Mammary epithelial cell (primary cell): ENCODE measurements at regions not wholly inside any gene's neighbourhood (a gene's known extent, or its start where the extent isn't known, plus 50 kb on each side); places are given as distances from the start of the nearest gene placed in this dataset.

Source experiments
- EZH2 ChIP-seq: IDR thresholded peaks from 2 replicates; pipeline ENCODE4 v1.6.1; 2012; ENCODE audit warnings: low read length, inconsistent platforms, borderline replicate concordance
- TF ChIP-seq, protein P1 (sequence below), 2 donors: IDR thresholded peaks in 1 of 2; conservative IDR thresholded peaks in 1 of 2; 2 replicates each; pipeline ENCODE4 v1.5.1; 2011 to 2012; ENCODE audit warnings: inconsistent platforms in 2 of 2, low read length in 2 of 2, mild to moderate bottlenecking in 2 of 2, control low read depth in 1 of 2, low read depth in 1 of 2; ENCODE audit not compliant: insufficient read depth in 1 of 2; ENCODE audit errors: extremely low read depth in 1 of 2

DNA sequence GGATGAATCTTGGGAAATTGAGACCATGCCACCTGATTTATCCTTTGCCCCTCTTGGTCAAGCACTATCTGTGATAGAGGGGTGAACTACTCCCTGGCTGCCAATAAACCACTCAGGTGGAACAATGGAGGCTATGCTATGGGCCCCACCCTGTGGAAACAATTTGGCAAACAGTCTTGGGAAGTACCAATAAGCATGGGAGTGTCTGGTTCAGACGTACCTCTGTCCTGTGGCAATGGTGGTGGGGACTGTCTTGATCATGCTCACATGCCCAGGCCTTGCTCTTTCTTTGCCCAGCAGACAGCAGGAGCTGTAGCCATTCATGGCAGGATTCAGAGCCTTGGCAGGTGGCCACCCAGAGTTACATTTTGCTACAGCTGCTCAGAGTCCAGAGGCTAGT lies 658.7 kb downstream of the KCNJ3 start:
- TF ChIP-seq, protein P1, sequence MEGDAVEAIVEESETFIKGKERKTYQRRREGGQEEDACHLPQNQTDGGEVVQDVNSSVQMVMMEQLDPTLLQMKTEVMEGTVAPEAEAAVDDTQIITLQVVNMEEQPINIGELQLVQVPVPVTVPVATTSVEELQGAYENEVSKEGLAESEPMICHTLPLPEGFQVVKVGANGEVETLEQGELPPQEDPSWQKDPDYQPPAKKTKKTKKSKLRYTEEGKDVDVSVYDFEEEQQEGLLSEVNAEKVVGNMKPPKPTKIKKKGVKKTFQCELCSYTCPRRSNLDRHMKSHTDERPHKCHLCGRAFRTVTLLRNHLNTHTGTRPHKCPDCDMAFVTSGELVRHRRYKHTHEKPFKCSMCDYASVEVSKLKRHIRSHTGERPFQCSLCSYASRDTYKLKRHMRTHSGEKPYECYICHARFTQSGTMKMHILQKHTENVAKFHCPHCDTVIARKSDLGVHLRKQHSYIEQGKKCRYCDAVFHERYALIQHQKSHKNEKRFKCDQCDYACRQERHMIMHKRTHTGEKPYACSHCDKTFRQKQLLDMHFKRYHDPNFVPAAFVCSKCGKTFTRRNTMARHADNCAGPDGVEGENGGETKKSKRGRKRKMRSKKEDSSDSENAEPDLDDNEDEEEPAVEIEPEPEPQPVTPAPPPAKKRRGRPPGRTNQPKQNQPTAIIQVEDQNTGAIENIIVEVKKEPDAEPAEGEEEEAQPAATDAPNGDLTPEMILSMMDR (conservative IDR thresholded peaks at IDR 0.05 in 1 of 2, IDR thresholded peaks at IDR 0.05 in 1 of 2; ENCODE audit: extremely low read depth in 1 of 2, insufficient read depth in 1 of 2, low read depth in 1 of 2, low read length in 2 of 2): no peak
- no peak for TF ChIP-seq EZH2
